Vagina (tissue), 2 donors: ENCODE measurements at regions not wholly inside any gene's neighbourhood (a gene's known extent, or its start where the extent isn't known, plus 50 kb on each side); places are given as distances from the start of the nearest gene placed in this dataset.

ENCODE experiments used
- CTCF ChIP-seq, 3 experiments: fragments of 450-650 bp in 2 of 3; fragments of 200-600 bp in 1 of 3; sonication (generic) in 1 of 3; IDR thresholded peaks; one replicate each; pipeline ENCODE4 v1.5.1; 2017 to 2019; ENCODE audit warnings: antibody characterized with exemption in 3 of 3, mild to moderate bottlenecking in 2 of 3, moderate library complexity in 2 of 3
- POLR2A ChIP-seq, 2 donors: fragments of 450-650 bp; IDR thresholded peaks; one replicate each; pipeline ENCODE4 v1.6.1; 2017; ENCODE audit warnings: antibody characterized with exemption in 2 of 2, mild to moderate bottlenecking in 2 of 2, moderate library complexity in 2 of 2

GRCh38 chr9:105884416-105884815 is 190.1 kb downstream of the TMEM38B start:
- TF ChIP-seq POLR2A (IDR thresholded peaks at IDR 0.05): no peak
- no peak for TF ChIP-seq CTCF (IDR thresholded peaks at IDR 0.05)
